ENCODE measurements at regions not wholly inside any gene's neighbourhood (a gene's known extent, or its start where the extent isn't known, plus 50 kb on each side); places are given as distances from the start of the nearest gene placed in this dataset.

- no peak for DNase-seq (ENCODE audit: low read depth)
Measured at GRCh38 chr15:101551696-101552591, 62.4 kb upstream of the PCSK6 start.

- no peak for DNase-seq (ENCODE audit: low read depth)
Measured at GRCh38 chr15:101550124-101550523, 60.6 kb upstream of the PCSK6 start.

- no peak for DNase-seq (ENCODE audit: low read depth)
Measured at GRCh38 chr15:101549647-101550046, 60.1 kb upstream of the PCSK6 start.

GRCh38 chr15:101547737-101548136 is 58.2 kb upstream of the PCSK6 start:
- no peak for DNase-seq (ENCODE audit: low read depth)

- no peak for DNase-seq (ENCODE audit: low read depth)
Measured at GRCh38 chr15:101545548-101546505, 56.3 kb upstream of the PCSK6 start.

- no peak for DNase-seq (ENCODE audit: low read depth)
Measured at GRCh38 chr15:101544613-101544945, 55.1 kb upstream of the PCSK6 start.

GRCh38 chr15:101543926-101544612 is 54.6 kb upstream of the PCSK6 start:
- DNase-seq (ENCODE audit: low read depth), result no peak

- DNase-seq (ENCODE audit: low read depth), result no peak
Measured at GRCh38 chr15:101543431-101543830, 53.9 kb upstream of the PCSK6 start.

GRCh38 chr15:101543026-101543390 is 53.5 kb upstream of the PCSK6 start:
- no peak for DNase-seq (ENCODE audit: low read depth)

- no peak for DNase-seq (ENCODE audit: low read depth)
Measured at GRCh38 chr15:101542306-101543025, 53.0 kb upstream of the PCSK6 start.

- no peak for DNase-seq (ENCODE audit: low read depth)
Measured at GRCh38 chr15:101541501-101542292, 52.2 kb upstream of the PCSK6 start.

GRCh38 chr15:101540480-101541239 is 51.2 kb upstream of the PCSK6 start:
- DNase-seq (ENCODE audit: low read depth), result no peak

GRCh38 chr15:101539930-101540329 is 50.4 kb upstream of the PCSK6 start:
- DNase-seq (ENCODE audit: low read depth), result no peak

- DNase-seq (ENCODE audit: low read depth), result no peak
Measured at GRCh38 chr15:101539492-101539891, 50.0 kb upstream of the PCSK6 start.

All from LHCN-M2 (cell line).